Sciatic nerve (tissue), 2 donors: ENCODE measurements at regions not wholly inside any gene's neighbourhood (a gene's known extent, or its start where the extent isn't known, plus 50 kb on each side); places are given as distances from the start of the nearest gene placed in this dataset.

ENCODE experiments used
- ATAC-seq: fragments of 200-7000 bp; cut with Tn5 transposase; one replicate; pipeline ENCODE4 v1.9.1; 2020; ENCODE audit warnings: mild to moderate bottlenecking, moderate library complexity
- DNase-seq: peaks from one replicate; pipeline ENCODE4 v3.0.0-alpha.2; 2020; ENCODE audit warnings: low spot score
- intact Hi-C: fragments of 100-400 bp; cut with DNase I; formaldehyde crosslinking; loops from one replicate; pipeline ENCODE4 v1.14.2; 2022
- donor health status: DM: no; HTN: no; CAD: no.
- donor health status: DM: no; HTN: no; CAD: no.

DNA sequence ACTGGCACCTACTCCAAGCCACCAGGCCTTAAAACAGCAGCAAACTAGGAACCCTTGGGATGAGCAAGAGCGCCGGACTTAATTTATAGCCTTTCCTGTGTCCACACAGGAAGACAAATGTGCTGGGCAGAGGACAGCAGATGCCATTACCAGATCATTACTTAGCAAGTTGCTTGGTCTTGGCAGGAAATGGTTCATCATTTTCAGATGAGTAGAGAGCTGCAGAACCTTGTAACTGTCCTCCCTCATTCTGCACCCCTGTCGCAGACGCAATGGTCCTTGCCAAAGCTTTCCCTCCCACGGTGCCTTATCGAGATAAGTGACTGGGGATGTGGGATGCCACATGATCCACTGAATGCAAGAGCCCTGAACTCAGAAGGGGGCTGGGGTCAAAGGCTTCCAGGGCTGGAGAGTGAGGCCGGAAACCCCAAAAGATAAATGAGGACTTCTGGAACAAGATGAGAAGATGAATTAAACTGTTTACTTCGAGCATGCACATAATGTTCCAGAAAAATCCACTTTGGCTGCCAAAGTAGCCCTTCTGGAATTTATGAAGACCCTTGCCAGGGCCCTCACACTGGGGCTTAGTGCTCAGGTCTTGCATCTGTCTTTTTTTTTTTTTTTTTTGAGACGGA is 145.6 kb upstream of the ZNF32 start:
- ATAC-seq, result peak; percentile 55
- intact Hi-C loops, result no loop called here
- DNase-seq, result no peak

DNA sequence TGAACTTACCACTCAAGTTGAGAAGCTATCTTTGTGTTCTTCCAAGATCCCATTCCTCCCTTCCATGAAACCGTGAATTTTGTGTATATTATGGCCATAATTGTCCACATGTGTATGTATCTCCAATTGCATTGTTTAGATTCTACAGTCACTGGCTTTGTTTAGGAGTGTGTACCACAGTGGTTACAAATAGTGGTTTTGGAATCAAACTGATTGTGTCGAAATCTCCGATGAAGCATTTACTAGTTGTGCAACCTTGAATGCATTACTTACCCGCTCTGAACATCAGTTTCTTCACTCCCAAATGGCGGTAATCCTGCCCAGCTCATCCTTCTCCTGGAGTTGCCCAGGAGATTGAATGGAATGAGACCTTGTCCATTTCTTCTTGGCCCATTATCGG is 145.0 kb upstream of the ZNF32 start:
- intact Hi-C loops, result no loop called here
- ATAC-seq (peak; percentile 14), DNase-seq (no peak)

GRCh38 chr10:43790147-43790546 is 141.5 kb upstream of the ZNF32 start:
- no peak for ATAC-seq
- no peak for DNase-seq
- intact Hi-C loops, result no loop called here

- DNase-seq, result no peak
Measured at GRCh38 chr10:43785252-43785651, 136.6 kb upstream of the ZNF32 start.

GRCh38 chr10:43782814-43783213 is 134.1 kb upstream of the ZNF32 start:
- ATAC-seq (peak; percentile 20), DNase-seq (no peak)
- intact Hi-C loops, result no loop called here

More at GRCh38 chr10:43785252-43785651, 136.6 kb upstream of the ZNF32 start:
- intact Hi-C loops, result no loop called here
- ATAC-seq, result no peak

GRCh38 chr10:43781480-43782361 is 133.0 kb upstream of the ZNF32 start:
- DNase-seq, result no peak
- no peak for ATAC-seq
- intact Hi-C loops, result no loop called here

- ATAC-seq, result no peak
Measured at GRCh38 chr10:43778571-43778970, 129.9 kb upstream of the ZNF32 start.

GRCh38 chr10:43775384-43775783 is 126.7 kb upstream of the ZNF32 start:
- DNase-seq (no peak), ATAC-seq (no peak)
- intact Hi-C loops, result no loop called here

More at GRCh38 chr10:43778571-43778970, 129.9 kb upstream of the ZNF32 start:
- DNase-seq, result no peak
- intact Hi-C loops, result no loop called here

DNA sequence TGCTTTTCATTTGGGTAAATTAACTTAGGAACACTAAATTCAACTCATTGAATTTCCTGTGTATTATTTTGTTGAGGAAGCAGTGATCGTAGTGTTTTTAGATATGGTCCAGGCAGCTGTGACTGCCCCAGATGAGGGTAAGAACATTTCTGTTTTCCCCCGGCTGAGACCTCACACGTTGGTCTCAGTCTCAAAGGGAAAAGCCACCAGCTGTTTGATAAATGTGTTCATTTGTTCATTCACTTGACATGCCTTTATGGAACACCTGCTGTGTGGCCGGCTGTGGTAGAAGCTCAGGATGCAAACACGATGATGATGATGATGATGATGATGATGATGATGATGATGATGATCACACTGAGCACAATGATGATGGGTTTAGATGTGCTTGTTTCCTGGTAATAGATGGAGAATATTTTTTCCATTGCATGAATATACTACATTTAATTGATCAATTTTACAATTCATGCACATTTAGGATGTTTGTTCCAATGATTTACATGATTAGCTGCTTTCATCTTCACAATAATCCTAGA is 125.6 kb upstream of the ZNF32 start:
- peak; percentile 86 for ATAC-seq
- intact Hi-C loops, result no loop called here
- DNase-seq, result no peak

DNA sequence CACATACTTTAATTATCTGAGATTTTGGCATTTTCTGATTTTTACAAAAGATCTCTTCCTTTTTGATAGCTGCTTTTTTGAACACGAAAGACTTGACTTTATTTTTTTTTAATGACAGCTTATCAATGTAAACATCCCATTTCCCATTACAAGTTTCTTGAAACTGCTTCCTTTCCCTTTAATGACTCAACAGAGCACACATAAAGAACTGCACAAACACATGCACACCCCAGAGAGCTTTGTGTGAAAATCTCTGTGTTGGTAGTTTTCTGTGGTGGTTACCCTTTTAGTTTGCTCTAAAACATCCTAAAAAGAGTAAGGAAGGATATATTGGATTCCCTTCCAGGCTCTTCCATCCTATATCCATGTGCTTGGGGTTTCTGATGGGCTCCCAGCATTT is 125.1 kb upstream of the ZNF32 start:
- ATAC-seq, result peak; percentile 33
- DNase-seq, result no peak
- intact Hi-C loops, result no loop called here

DNA sequence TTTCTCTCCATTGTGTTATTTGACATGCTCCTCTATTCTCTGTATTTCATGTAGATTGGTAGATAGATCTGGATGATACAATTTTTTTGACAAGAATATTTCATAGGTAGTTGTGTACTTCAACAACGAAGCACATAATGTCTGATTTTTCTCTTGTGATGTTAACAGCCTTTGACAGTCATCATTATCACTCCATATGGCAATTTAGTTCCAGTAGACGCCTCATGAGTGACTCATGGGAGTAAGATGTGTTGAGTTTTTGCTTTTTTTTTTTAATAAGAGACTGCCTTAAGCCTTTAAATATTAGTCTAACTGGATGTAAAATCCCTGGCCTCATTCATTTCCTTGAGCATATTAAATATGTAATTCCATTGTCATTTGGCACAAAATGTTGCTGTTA is 123.5 kb upstream of the ZNF32 start:
- ATAC-seq (no peak), DNase-seq (no peak)
- intact Hi-C loops, result no loop called here

DNA sequence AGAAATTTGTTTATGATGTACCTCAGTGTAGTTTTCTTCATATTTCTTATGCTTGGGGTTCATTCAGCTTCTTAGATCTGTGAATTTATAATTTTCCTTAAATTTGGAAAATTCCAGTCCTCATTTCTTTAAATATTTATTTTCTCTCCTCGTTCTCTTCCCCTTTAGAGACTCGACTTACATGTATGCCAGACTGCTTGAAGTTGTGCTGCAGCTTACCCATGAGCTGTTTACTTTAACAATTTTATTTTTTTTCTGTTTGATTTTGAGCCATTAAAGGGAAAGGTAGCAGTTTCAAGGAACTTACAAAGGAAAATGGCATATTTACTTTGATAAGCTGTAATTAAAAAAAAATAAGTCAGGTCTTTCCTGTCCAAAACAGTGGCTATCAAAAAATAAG is 123.0 kb upstream of the ZNF32 start:
- no peak for DNase-seq
- no peak for ATAC-seq
- intact Hi-C loops, result no loop called here

DNA sequence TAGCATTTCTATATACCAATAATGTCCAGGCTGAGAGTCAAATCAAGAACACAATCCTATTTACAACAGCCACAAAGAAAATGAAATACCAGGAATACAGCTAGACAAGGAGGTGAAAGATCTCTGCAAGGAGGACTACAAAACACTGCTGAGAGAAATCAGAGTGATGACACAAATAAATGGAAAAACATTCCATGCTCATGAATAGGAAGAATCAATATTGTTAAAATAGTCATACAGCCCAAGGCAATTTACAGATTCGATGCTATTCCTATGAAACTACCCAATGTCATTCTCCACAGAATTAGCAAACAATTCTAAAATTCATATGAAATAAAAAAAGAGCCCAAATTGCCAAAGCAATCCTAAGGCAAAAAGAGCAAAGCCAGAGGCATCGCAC is 116.8 kb upstream of the ZNF32 start:
- intact Hi-C loops, result no loop called here
- DNase-seq, result no peak
- ATAC-seq, result no peak

- DNase-seq, result no peak
- no peak for ATAC-seq
- intact Hi-C loops, result no loop called here
Measured at GRCh38 chr10:43763846-43764245, 115.2 kb upstream of the ZNF32 start.

GRCh38 chr10:43760514-43760913 is 111.8 kb upstream of the ZNF32 start:
- intact Hi-C loops, result no loop called here
- ATAC-seq, result no peak
- DNase-seq, result no peak

DNA sequence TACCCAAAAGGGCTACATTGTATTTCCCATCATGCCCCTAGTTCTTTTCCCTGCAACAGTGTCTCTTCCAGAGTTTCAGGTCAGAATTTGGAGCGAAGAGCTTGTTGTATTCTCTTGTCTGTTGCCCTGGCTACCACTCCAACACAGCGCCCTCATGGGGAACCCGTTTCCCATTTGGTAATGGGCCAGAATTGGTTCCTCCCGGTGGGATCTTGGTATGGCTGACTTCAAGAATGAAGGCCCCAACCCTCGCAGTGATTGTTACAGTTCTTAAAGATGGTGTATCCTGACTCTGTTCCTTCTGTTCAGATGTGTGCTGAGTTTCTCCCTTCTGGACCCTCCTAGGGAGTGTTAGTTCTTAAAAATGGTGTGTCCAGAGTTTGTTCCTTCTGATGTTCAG is 110.5 kb upstream of the ZNF32 start:
- DNase-seq, result no peak
- ATAC-seq, result no peak
- intact Hi-C loops, result no loop called here

- ATAC-seq, result no peak
- intact Hi-C loops, result no loop called here
- no peak for DNase-seq
Measured at GRCh38 chr10:43756341-43756740, 107.7 kb upstream of the ZNF32 start.

DNA sequence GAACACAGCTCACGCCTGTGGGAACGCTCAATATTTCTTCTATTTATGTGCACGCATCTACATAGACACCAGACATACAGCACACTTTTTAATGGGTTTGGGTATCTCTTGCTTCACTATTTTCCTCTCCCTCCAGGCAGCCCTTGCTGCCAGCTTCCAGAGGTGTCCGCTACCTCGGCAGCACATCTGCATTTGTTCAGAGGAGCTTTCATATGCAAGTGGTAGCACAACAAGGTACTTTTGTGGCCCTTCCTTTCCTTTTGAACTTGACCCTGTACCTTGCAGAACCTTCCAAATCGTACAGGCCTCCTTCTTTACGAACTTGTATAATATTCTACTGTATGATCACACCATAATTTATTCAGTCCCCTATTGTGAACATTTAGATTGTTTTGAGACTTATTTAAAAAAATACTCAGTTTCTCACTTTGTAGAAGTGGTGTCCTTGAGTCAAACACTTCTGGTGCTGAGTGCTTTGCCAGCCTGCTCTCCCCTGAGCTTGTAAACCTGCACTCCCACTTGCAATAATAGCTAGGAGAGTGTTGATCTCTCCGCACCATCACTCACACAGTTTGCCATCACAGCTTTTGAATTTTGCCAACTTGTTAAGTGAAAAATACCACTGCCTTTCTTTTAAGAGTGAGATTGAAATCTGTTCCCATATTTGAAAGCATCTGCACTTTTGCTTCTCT is 106.0 kb upstream of the ZNF32 start:
- intact Hi-C loops, result no loop called here
- ATAC-seq, result no peak

DNA sequence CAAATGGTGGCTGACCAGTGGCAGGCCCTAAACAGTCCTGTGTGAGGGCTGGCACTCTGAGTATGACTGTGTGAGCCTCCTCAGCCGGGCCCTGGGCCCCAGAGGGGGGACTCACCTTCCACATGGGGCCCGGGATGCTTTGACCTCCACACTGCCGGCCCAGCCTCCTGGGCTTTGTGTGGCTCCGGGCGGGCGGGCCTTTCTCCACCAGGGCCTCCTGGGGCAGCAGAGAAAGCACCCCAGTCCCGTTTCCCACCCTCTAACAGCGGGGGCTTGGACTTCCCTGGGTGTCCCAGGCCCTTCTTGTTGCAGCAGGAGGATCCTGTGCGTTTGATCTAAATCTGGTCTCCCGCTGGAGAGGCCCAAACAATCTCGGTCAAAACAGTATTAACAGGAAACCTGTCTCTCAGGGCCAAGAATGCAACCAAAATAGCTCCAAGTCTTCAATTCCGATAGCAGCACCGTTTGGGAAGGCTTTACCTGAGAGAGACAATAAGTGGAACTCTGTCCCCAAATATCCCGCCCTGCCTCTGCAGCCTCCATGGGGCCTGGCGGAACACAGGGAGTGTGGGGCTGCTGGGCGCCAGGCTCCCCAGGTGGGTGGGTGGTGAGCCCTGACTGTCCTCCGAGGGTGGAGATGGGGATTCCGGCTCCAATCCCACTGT is 104.8 kb upstream of the ZNF32 start:
- intact Hi-C loops, result no loop called here
- no peak for DNase-seq

More for the DNA sequence above, 106.0 kb upstream of the ZNF32 start:
- DNase-seq, result no peak

More for the DNA sequence above, 104.8 kb upstream of the ZNF32 start:
- ATAC-seq, result no peak
